ENCODE measurements at regions not wholly inside any gene's neighbourhood (a gene's known extent, or its start where the extent isn't known, plus 50 kb on each side); places are given as distances from the start of the nearest gene placed in this dataset.

GRCh38 chr3:72307438-72308115, 522.6 kb upstream of the PROK2 start:
- FAIRE-seq = no peak
- no peak for DNase-seq (ENCODE audit: insufficient read length, low spot score)

GRCh38 chr3:72306800-72307341, 521.9 kb upstream of the PROK2 start:
- TF ChIP-seq PAX5 (IDR thresholded peaks at IDR 0.05; ENCODE audit: insufficient read depth, low read length, severe bottlenecking) (no peak), POU2F2 (IDR thresholded peaks at IDR 0.05; ENCODE audit: low read depth, low read length) (no peak), SPI1 (IDR thresholded peaks at IDR 0.05; ENCODE audit: low read depth, low read length) (no peak), POLR2A (IDR thresholded peaks at IDR 0.05; ENCODE audit: low read depth, low read length) (no peak), POLR2AphosphoS5 (IDR thresholded peaks at IDR 0.05; ENCODE audit: low read depth, low read length) (no peak)
- FAIRE-seq (no peak), DNase-seq (ENCODE audit: insufficient read length, low spot score) (no peak)

More at GRCh38 chr3:72307438-72308115, 522.6 kb upstream of the PROK2 start:
- TF ChIP-seq POU2F2 (IDR thresholded peaks at IDR 0.05; ENCODE audit: low read depth, low read length) (no peak), POLR2A (IDR thresholded peaks at IDR 0.05; ENCODE audit: low read depth, low read length) (no peak), TAF1 (IDR thresholded peaks at IDR 0.05; ENCODE audit: low read depth, low read length) (no peak), PAX5 (IDR thresholded peaks at IDR 0.05; ENCODE audit: insufficient read depth, low read length, severe bottlenecking) (no peak), POLR2AphosphoS5 (IDR thresholded peaks at IDR 0.05; ENCODE audit: low read depth, low read length) (no peak)

- TF ChIP-seq POLR2A (IDR thresholded peaks at IDR 0.05; ENCODE audit: low read depth, low read length) (no peak), POLR2AphosphoS5 (IDR thresholded peaks at IDR 0.05; ENCODE audit: low read depth, low read length) (no peak), TAF1 (IDR thresholded peaks at IDR 0.05; ENCODE audit: low read depth, low read length) (no peak), PAX5 (IDR thresholded peaks at IDR 0.05; ENCODE audit: insufficient read depth, low read length, severe bottlenecking) (no peak), POU2F2 (IDR thresholded peaks at IDR 0.05; ENCODE audit: low read depth, low read length) (no peak), SPI1 (IDR thresholded peaks at IDR 0.05; ENCODE audit: low read depth, low read length) (no peak)
- DNase-seq (ENCODE audit: insufficient read length, low spot score) = no peak
- FAIRE-seq = no peak
Measured at GRCh38 chr3:72303926-72304325, 519.0 kb upstream of the PROK2 start.

- no peak for TF ChIP-seq PAX5 (IDR thresholded peaks at IDR 0.05; ENCODE audit: insufficient read depth, low read length, severe bottlenecking)
- no peak for TF ChIP-seq SPI1 (IDR thresholded peaks at IDR 0.05; ENCODE audit: low read depth, low read length)
- no peak for FAIRE-seq
- DNase-seq (ENCODE audit: insufficient read length, low spot score) = no peak
Measured at GRCh38 chr3:72301779-72302178, 516.8 kb upstream of the PROK2 start.

- TF ChIP-seq POLR2A (IDR thresholded peaks at IDR 0.05; ENCODE audit: low read depth, low read length) = no peak
- TF ChIP-seq SPI1 (IDR thresholded peaks at IDR 0.05; ENCODE audit: low read depth, low read length) = no peak
- no peak for TF ChIP-seq TAF1 (IDR thresholded peaks at IDR 0.05; ENCODE audit: low read depth, low read length)
- TF ChIP-seq POLR2AphosphoS5 (IDR thresholded peaks at IDR 0.05; ENCODE audit: low read depth, low read length) = no peak
- TF ChIP-seq PAX5 (IDR thresholded peaks at IDR 0.05; ENCODE audit: insufficient read depth, low read length, severe bottlenecking) = no peak
- no peak for TF ChIP-seq POU2F2 (IDR thresholded peaks at IDR 0.05; ENCODE audit: low read depth, low read length)
- FAIRE-seq = no peak
- no peak for DNase-seq (ENCODE audit: insufficient read length, low spot score)
Measured at GRCh38 chr3:72300621-72301020, 515.7 kb upstream of the PROK2 start.

- DNase-seq (ENCODE audit: insufficient read length, low spot score) = no peak
- no peak for FAIRE-seq
- TF ChIP-seq TAF1 (IDR thresholded peaks at IDR 0.05; ENCODE audit: low read depth, low read length) (no peak), POLR2AphosphoS5 (IDR thresholded peaks at IDR 0.05; ENCODE audit: low read depth, low read length) (no peak), POU2F2 (IDR thresholded peaks at IDR 0.05; ENCODE audit: low read depth, low read length) (no peak), POLR2A (IDR thresholded peaks at IDR 0.05; ENCODE audit: low read depth, low read length) (no peak), SPI1 (IDR thresholded peaks at IDR 0.05; ENCODE audit: low read depth, low read length) (no peak), PAX5 (IDR thresholded peaks at IDR 0.05; ENCODE audit: insufficient read depth, low read length, severe bottlenecking) (no peak)
Measured at GRCh38 chr3:72299823-72300222, 514.9 kb upstream of the PROK2 start.

GRCh38 chr3:72299321-72299802, 514.4 kb upstream of the PROK2 start:
- TF ChIP-seq TAF1 (IDR thresholded peaks at IDR 0.05; ENCODE audit: low read depth, low read length) (no peak), POU2F2 (IDR thresholded peaks at IDR 0.05; ENCODE audit: low read depth, low read length) (no peak), POLR2A (IDR thresholded peaks at IDR 0.05; ENCODE audit: low read depth, low read length) (no peak), PAX5 (IDR thresholded peaks at IDR 0.05; ENCODE audit: insufficient read depth, low read length, severe bottlenecking) (no peak), SPI1 (IDR thresholded peaks at IDR 0.05; ENCODE audit: low read depth, low read length) (no peak), POLR2AphosphoS5 (IDR thresholded peaks at IDR 0.05; ENCODE audit: low read depth, low read length) (no peak)
- DNase-seq (ENCODE audit: insufficient read length, low spot score) (no peak), FAIRE-seq (no peak)

GRCh38 chr3:72298201-72299152, 513.5 kb upstream of the PROK2 start:
- DNase-seq (ENCODE audit: insufficient read length, low spot score) (no peak), FAIRE-seq (no peak)
- no peak for TF ChIP-seq POLR2AphosphoS5 (IDR thresholded peaks at IDR 0.05; ENCODE audit: low read depth, low read length)
- no peak for TF ChIP-seq POLR2A (IDR thresholded peaks at IDR 0.05; ENCODE audit: low read depth, low read length)
- TF ChIP-seq SPI1 (IDR thresholded peaks at IDR 0.05; ENCODE audit: low read depth, low read length) = no peak
- TF ChIP-seq POU2F2 (IDR thresholded peaks at IDR 0.05; ENCODE audit: low read depth, low read length) = no peak
- TF ChIP-seq PAX5 (IDR thresholded peaks at IDR 0.05; ENCODE audit: insufficient read depth, low read length, severe bottlenecking) = no peak
- TF ChIP-seq TAF1 (IDR thresholded peaks at IDR 0.05; ENCODE audit: low read depth, low read length) = no peak

- DNase-seq (ENCODE audit: insufficient read length, low spot score) (no peak), FAIRE-seq (no peak)
- TF ChIP-seq TAF1 (IDR thresholded peaks at IDR 0.05; ENCODE audit: low read depth, low read length) = no peak
- TF ChIP-seq POLR2AphosphoS5 (IDR thresholded peaks at IDR 0.05; ENCODE audit: low read depth, low read length) = no peak
- no peak for TF ChIP-seq POLR2A (IDR thresholded peaks at IDR 0.05; ENCODE audit: low read depth, low read length)
Measured at GRCh38 chr3:72297481-72297880, 512.5 kb upstream of the PROK2 start.

All from GM12891 (cell line).